ENCODE measurements at regions not wholly inside any gene's neighbourhood (a gene's known extent, or its start where the extent isn't known, plus 50 kb on each side); places are given as distances from the start of the nearest gene placed in this dataset.

DNA sequence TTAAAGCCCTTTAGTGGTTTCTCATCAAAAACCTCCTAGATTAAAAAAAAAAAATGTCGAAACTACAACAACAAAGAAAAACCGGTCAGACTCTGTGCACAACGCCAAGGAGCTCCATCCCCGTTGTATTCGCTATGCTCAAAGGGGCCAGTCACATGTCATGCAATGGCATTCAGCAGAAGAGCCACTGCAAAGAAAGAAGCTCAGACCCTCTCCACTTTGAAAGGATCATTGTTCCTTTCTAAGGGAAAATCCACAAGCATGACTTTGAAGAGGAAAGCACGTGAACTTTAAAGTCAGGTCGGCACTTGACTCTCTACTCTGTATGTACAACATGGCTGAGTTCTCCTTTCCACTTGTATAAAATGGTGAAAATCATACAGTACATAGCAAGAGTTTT is 655.6 kb downstream of the ETS1 start (continued):
- TF ChIP-seq, protein P1, sequence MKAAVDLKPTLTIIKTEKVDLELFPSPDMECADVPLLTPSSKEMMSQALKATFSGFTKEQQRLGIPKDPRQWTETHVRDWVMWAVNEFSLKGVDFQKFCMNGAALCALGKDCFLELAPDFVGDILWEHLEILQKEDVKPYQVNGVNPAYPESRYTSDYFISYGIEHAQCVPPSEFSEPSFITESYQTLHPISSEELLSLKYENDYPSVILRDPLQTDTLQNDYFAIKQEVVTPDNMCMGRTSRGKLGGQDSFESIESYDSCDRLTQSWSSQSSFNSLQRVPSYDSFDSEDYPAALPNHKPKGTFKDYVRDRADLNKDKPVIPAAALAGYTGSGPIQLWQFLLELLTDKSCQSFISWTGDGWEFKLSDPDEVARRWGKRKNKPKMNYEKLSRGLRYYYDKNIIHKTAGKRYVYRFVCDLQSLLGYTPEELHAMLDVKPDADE (IDR thresholded peaks at IDR 0.05) = no peak
- TF ChIP-seq EZH2 (IDR thresholded peaks at IDR 0.05; ENCODE audit: low read depth, unreplicated experiment) (no peak), EZH2phosphoT487 (IDR thresholded peaks at IDR 0.05; ENCODE audit: unreplicated experiment) (no peak), ZNF114 (CRISPR knock-in tag; IDR thresholded peaks at IDR 0.05) (no peak), CREB1 (CRISPR knock-in tag; IDR thresholded peaks at IDR 0.05; ENCODE audit: low read depth) (no peak), POLR2AphosphoS5 (IDR thresholded peaks at IDR 0.05; ENCODE audit: low read depth) (no peak)
- TF ChIP-seq, protein P2, sequence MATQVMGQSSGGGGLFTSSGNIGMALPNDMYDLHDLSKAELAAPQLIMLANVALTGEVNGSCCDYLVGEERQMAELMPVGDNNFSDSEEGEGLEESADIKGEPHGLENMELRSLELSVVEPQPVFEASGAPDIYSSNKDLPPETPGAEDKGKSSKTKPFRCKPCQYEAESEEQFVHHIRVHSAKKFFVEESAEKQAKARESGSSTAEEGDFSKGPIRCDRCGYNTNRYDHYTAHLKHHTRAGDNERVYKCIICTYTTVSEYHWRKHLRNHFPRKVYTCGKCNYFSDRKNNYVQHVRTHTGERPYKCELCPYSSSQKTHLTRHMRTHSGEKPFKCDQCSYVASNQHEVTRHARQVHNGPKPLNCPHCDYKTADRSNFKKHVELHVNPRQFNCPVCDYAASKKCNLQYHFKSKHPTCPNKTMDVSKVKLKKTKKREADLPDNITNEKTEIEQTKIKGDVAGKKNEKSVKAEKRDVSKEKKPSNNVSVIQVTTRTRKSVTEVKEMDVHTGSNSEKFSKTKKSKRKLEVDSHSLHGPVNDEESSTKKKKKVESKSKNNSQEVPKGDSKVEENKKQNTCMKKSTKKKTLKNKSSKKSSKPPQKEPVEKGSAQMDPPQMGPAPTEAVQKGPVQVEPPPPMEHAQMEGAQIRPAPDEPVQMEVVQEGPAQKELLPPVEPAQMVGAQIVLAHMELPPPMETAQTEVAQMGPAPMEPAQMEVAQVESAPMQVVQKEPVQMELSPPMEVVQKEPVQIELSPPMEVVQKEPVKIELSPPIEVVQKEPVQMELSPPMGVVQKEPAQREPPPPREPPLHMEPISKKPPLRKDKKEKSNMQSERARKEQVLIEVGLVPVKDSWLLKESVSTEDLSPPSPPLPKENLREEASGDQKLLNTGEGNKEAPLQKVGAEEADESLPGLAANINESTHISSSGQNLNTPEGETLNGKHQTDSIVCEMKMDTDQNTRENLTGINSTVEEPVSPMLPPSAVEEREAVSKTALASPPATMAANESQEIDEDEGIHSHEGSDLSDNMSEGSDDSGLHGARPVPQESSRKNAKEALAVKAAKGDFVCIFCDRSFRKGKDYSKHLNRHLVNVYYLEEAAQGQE (IDR thresholded peaks at IDR 0.05; ENCODE audit: unreplicated experiment) = no peak

DNA sequence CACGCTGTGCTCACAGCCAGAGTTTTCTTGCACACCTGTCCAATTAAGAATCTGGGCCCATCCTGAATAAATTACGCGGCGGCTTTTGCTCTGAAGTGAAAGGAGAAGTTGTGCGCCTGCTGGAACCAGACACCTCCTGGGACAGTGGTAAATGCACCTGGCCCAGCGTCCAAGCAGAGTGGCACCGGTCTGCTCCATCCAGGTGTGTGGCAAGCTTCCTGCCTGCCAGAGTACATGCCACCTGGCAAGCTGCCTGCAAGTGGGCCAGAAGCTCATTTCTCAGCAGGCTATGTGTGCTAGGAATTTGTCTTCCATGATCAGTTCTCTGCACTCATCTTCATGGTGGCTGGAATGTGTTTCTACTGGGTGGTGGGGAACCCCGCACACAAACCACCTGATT is 660.6 kb downstream of the ETS1 start:
- Mint-ChIP-seq H3K27ac (no peak overlapping the region), H3K36me3 (ENCODE audit: low read depth) (no peaks in the 10 kb centered on the region), H3K27me3 (ENCODE audit: insufficient read depth, low read depth, poor library complexity) (peaks cover 2% of the 10 kb centered on the region), H3K4me3 (no peak overlapping the region), H3K9me3 (peaks cover 3% of the 10 kb centered on the region; the same call in 2 of the 3 replicates), H3K4me1 (no peaks in the 10 kb centered on the region)
- H4K20me1 ChIP-seq (replicated peaks; ENCODE audit: insufficient read depth) = no peaks in the 10 kb centered on the region
- no peak overlapping the region for H3K27ac ChIP-seq (ENCODE audit: low read depth)
- no peaks in the 10 kb centered on the region for H3K79me2 ChIP-seq (replicated peaks; ENCODE audit: insufficient read depth)
- H3K4me1 ChIP-seq (ENCODE audit: insufficient read depth) = no peaks in the 10 kb centered on the region
- H2AFZ ChIP-seq = no peak overlapping the region
- ATAC-seq (no peak), DNase-seq (ENCODE audit: low spot score) (no peak)
- no peaks in the 10 kb centered on the region for H3F3A ChIP-seq (replicated peaks; ENCODE audit: low read depth)
- H3K36me3 ChIP-seq (ENCODE audit: insufficient read depth) = no peaks in the 10 kb centered on the region
- no peak overlapping the region for H3K4me3 ChIP-seq
- no peak overlapping the region for H3K4me2 ChIP-seq
- H3K9me2 ChIP-seq (ENCODE audit: insufficient read depth) = no peaks in the 10 kb centered on the region
- H3K27me3 ChIP-seq (ENCODE audit: insufficient read depth) = no peaks in the 10 kb centered on the region
- TF ChIP-seq, protein P3, sequence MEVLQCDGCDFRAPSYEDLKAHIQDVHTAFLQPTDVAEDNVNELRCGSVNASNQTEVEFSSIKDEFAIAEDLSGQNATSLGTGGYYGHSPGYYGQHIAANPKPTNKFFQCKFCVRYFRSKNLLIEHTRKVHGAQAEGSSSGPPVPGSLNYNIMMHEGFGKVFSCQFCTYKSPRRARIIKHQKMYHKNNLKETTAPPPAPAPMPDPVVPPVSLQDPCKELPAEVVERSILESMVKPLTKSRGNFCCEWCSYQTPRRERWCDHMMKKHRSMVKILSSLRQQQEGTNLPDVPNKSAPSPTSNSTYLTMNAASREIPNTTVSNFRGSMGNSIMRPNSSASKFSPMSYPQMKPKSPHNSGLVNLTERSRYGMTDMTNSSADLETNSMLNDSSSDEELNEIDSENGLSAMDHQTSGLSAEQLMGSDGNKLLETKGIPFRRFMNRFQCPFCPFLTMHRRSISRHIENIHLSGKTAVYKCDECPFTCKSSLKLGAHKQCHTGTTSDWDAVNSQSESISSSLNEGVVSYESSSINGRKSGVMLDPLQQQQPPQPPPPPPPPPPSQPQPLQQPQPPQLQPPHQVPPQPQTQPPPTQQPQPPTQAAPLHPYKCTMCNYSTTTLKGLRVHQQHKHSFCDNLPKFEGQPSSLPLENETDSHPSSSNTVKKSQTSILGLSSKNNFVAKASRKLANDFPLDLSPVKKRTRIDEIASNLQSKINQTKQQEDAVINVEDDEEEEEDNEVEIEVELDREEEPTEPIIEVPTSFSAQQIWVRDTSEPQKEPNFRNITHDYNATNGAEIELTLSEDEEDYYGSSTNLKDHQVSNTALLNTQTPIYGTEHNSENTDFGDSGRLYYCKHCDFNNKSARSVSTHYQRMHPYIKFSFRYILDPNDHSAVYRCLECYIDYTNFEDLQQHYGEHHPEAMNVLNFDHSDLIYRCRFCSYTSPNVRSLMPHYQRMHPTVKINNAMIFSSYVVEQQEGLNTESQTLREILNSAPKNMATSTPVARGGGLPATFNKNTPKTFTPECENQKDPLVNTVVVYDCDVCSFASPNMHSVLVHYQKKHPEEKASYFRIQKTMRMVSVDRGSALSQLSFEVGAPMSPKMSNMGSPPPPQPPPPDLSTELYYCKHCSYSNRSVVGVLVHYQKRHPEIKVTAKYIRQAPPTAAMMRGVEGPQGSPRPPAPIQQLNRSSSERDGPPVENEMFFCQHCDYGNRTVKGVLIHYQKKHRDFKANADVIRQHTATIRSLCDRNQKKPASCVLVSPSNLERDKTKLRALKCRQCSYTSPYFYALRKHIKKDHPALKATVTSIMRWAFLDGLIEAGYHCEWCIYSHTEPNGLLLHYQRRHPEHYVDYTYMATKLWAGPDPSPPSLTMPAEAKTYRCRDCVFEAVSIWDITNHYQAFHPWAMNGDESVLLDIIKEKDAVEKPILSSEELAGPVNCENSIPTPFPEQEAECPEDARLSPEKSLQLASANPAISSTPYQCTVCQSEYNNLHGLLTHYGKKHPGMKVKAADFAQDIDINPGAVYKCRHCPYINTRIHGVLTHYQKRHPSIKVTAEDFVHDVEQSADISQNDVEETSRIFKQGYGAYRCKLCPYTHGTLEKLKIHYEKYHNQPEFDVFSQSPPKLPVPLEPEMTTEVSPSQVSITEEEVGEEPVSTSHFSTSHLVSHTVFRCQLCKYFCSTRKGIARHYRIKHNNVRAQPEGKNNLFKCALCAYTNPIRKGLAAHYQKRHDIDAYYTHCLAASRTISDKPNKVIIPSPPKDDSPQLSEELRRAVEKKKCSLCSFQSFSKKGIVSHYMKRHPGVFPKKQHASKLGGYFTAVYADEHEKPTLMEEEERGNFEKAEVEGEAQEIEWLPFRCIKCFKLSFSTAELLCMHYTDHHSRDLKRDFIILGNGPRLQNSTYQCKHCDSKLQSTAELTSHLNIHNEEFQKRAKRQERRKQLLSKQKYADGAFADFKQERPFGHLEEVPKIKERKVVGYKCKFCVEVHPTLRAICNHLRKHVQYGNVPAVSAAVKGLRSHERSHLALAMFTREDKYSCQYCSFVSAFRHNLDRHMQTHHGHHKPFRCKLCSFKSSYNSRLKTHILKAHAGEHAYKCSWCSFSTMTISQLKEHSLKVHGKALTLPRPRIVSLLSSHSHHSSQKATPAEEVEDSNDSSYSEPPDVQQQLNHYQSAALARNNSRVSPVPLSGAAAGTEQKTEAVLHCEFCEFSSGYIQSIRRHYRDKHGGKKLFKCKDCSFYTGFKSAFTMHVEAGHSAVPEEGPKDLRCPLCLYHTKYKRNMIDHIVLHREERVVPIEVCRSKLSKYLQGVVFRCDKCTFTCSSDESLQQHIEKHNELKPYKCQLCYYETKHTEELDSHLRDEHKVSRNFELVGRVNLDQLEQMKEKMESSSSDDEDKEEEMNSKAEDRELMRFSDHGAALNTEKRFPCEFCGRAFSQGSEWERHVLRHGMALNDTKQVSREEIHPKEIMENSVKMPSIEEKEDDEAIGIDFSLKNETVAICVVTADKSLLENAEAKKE (CRISPR knock-in tag; IDR thresholded peaks at IDR 0.05) = no peak
- TF ChIP-seq NANOG (IDR thresholded peaks at IDR 0.05; ENCODE audit: borderline replicate concordance) (no peak), EZH2phosphoT487 (IDR thresholded peaks at IDR 0.05; ENCODE audit: unreplicated experiment) (no peak), CREB1 (CRISPR knock-in tag; IDR thresholded peaks at IDR 0.05; ENCODE audit: low read depth) (no peak)
- TF ChIP-seq, protein P4, sequence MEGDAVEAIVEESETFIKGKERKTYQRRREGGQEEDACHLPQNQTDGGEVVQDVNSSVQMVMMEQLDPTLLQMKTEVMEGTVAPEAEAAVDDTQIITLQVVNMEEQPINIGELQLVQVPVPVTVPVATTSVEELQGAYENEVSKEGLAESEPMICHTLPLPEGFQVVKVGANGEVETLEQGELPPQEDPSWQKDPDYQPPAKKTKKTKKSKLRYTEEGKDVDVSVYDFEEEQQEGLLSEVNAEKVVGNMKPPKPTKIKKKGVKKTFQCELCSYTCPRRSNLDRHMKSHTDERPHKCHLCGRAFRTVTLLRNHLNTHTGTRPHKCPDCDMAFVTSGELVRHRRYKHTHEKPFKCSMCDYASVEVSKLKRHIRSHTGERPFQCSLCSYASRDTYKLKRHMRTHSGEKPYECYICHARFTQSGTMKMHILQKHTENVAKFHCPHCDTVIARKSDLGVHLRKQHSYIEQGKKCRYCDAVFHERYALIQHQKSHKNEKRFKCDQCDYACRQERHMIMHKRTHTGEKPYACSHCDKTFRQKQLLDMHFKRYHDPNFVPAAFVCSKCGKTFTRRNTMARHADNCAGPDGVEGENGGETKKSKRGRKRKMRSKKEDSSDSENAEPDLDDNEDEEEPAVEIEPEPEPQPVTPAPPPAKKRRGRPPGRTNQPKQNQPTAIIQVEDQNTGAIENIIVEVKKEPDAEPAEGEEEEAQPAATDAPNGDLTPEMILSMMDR (conservative IDR thresholded peaks at IDR 0.05; ENCODE audit: low read depth in 2 of 2) = no peak

Data from GM23338 (cell line).